A549 (cell line): ENCODE measurements at regions not wholly inside any gene's neighbourhood (a gene's known extent, or its start where the extent isn't known, plus 50 kb on each side); places are given as distances from the start of the nearest gene placed in this dataset.

ENCODE experiments used
- CTCF ChIP-seq: fragments of >200 bp; sonication (Bioruptor Twin); formaldehyde crosslinking; IDR thresholded peaks from 3 replicates; pipeline ENCODE4 v1.5.1; 2016
- EP300 ChIP-seq, 2 experiments: fragments of >200 bp; sonication (Bioruptor Twin); formaldehyde crosslinking; IDR thresholded peaks; 2 replicates in 1 of 2; 3 replicates in 1 of 2; pipeline ENCODE4 v1.6.1; 2016 to 2017
- FOSB ChIP-seq: fragments of 250-450 bp; sonication (Bioruptor Pico); IDR thresholded peaks from 2 replicates; pipeline ENCODE4 v1.5.0; 2020; ENCODE audit warnings: mild to moderate bottlenecking, moderate library complexity
- KDM5A ChIP-seq: fragments of 200-600 bp; sonication (generic); IDR thresholded peaks from 2 replicates; pipeline ENCODE4 v1.6.1; 2016; ENCODE audit warnings: antibody characterized with exemption, mild to moderate bottlenecking
- POLR2A ChIP-seq: IDR thresholded peaks from 2 replicates; pipeline ENCODE4 v1.6.1; 2012; ENCODE audit warnings: mild to moderate bottlenecking, low read length

GRCh38 chr2:167703441-167703840 lies 544.0 kb downstream of the STK39 start:
- TF ChIP-seq CTCF (no peak), KDM5A (no peak), POLR2A (no peak), EP300 (IDR thresholded peaks at IDR 0.05) (no peak), FOSB (CRISPR knock-in tag) (no peak)
